Glutamatergic neuron (in vitro differentiated cells): ENCODE measurements at regions not wholly inside any gene's neighbourhood (a gene's known extent, or its start where the extent isn't known, plus 50 kb on each side); places are given as distances from the start of the nearest gene placed in this dataset.

ENCODE experiments used
- DNase-seq: peaks from one replicate; pipeline ENCODE4 v3.0.0; 2022
- H3K27ac Mint-ChIP-seq: one replicate; pipeline ENCODE4 v1.8.0; 2020; ENCODE audit warnings: mild to moderate bottlenecking, mixed read lengths, inconsistent platforms; ENCODE audit not compliant: unreplicated experiment
- H3K27me3 Mint-ChIP-seq: one replicate; pipeline ENCODE4 v1.8.0; 2020; ENCODE audit warnings: mild to moderate bottlenecking, moderate library complexity, mixed read lengths, inconsistent platforms; ENCODE audit not compliant: unreplicated experiment
- H3K36me3 Mint-ChIP-seq: one replicate; pipeline ENCODE4 v1.8.0; 2020; ENCODE audit warnings: mild to moderate bottlenecking, mixed read lengths, inconsistent platforms; ENCODE audit not compliant: unreplicated experiment
- H3K4me1 Mint-ChIP-seq: one replicate; pipeline ENCODE4 v1.8.0; 2020; ENCODE audit warnings: mild to moderate bottlenecking, low read depth, mixed read lengths, inconsistent platforms; ENCODE audit not compliant: unreplicated experiment
- H3K4me3 Mint-ChIP-seq: one replicate; pipeline ENCODE4 v1.8.0; 2020; ENCODE audit warnings: mild to moderate bottlenecking, mixed read lengths, inconsistent platforms; ENCODE audit not compliant: unreplicated experiment
- H3K9me3 Mint-ChIP-seq: one replicate; pipeline ENCODE4 v1.8.0; 2020; ENCODE audit warnings: mild to moderate bottlenecking, moderate library complexity, mixed read lengths, inconsistent platforms; ENCODE audit not compliant: unreplicated experiment
- TF ChIP-seq, protein P1 (sequence below): fragments of 200-600 bp; sonication (generic); IDR thresholded peaks from one replicate; pipeline ENCODE4 v1.5.0; 2021; ENCODE audit not compliant: partially characterized antibody, unreplicated experiment

DNA sequence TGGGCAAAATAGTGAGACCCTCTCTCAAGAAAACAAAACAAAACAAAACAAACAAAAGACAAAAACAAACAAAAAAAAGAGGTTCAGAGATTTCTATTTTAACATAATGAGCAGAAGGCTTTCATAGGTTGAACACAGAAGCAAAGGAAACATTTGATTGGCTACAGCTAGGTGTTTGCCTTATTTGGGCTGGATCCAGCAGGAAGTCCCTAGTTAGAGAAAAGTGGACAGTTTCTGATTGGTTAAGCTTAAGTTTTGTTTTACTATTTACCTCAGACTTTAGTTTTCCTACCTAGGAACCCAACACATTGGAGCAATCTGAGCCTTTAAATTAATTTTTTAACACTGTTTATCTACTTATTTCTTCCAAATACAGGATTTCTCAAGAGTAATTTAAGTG, 566.5 kb upstream of the PCDH15 start:
- TF ChIP-seq, protein P1, sequence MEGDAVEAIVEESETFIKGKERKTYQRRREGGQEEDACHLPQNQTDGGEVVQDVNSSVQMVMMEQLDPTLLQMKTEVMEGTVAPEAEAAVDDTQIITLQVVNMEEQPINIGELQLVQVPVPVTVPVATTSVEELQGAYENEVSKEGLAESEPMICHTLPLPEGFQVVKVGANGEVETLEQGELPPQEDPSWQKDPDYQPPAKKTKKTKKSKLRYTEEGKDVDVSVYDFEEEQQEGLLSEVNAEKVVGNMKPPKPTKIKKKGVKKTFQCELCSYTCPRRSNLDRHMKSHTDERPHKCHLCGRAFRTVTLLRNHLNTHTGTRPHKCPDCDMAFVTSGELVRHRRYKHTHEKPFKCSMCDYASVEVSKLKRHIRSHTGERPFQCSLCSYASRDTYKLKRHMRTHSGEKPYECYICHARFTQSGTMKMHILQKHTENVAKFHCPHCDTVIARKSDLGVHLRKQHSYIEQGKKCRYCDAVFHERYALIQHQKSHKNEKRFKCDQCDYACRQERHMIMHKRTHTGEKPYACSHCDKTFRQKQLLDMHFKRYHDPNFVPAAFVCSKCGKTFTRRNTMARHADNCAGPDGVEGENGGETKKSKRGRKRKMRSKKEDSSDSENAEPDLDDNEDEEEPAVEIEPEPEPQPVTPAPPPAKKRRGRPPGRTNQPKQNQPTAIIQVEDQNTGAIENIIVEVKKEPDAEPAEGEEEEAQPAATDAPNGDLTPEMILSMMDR = no peak
- H3K4me1 Mint-ChIP-seq = peaks cover 1% of the 10 kb centered on the region
- no peak overlapping the region for H3K27ac Mint-ChIP-seq
- H3K4me3 Mint-ChIP-seq = no peak overlapping the region
- DNase-seq = no peak
- no peaks in the 10 kb centered on the region for H3K36me3 Mint-ChIP-seq
- H3K9me3 Mint-ChIP-seq = no peaks in the 10 kb centered on the region
- no peaks in the 10 kb centered on the region for H3K27me3 Mint-ChIP-seq

DNA sequence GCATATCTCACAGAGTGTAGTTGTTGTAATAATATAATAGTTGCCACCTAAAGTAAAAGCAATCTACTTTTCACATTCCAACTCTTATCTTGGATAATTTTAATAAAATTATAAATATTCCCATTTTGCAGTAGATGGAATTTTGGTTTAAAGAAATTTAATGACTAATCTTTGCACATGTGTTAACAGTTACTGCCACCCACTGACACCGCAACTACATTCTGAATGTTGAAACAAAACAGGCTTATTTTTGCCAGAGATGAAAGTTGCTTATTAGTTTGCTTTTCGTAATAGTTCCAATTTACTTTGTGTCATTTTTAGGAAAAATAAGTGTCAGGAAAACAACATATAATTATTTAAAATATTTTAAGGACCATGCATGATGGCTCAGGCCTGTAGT, 557.5 kb upstream of the PCDH15 start:
- no peak overlapping the region for H3K27ac Mint-ChIP-seq

DNA sequence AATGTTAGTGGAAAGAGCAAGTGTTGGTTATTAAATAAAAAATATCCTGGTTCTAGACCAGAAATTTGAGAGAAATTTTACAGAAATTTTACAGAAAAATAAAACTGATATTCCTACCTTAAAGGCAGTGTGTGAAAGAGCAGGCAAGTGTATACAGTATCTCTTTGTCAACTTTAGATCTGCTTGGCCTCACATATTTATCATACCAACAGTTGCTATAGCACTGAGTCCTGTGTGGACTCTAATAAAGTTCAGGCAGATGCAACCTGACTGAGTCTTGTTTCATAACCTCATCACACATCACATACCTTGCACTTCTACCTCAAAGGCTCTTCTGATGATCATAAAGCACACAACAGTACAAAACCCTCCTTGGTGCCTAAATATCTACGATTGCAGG, 552.4 kb upstream of the PCDH15 start:
- no peak for DNase-seq
- Mint-ChIP-seq H3K4me1 (no peaks in the 10 kb centered on the region), H3K4me3 (no peak overlapping the region), H3K36me3 (no peaks in the 10 kb centered on the region), H3K9me3 (peaks cover 2% of the 10 kb centered on the region), H3K27ac (no peak overlapping the region), H3K27me3 (peaks cover 4% of the 10 kb centered on the region)
- TF ChIP-seq, protein P1 = no peak

More for the DNA sequence above, 557.5 kb upstream of the PCDH15 start:
- TF ChIP-seq, protein P1 = no peak
- no peak overlapping the region for H3K4me3 Mint-ChIP-seq
- H3K4me1 Mint-ChIP-seq = no peaks in the 10 kb centered on the region
- peaks cover 2% of the 10 kb centered on the region for H3K9me3 Mint-ChIP-seq
- H3K27me3 Mint-ChIP-seq = peaks cover 4% of the 10 kb centered on the region
- no peaks in the 10 kb centered on the region for H3K36me3 Mint-ChIP-seq
- no peak for DNase-seq

DNA sequence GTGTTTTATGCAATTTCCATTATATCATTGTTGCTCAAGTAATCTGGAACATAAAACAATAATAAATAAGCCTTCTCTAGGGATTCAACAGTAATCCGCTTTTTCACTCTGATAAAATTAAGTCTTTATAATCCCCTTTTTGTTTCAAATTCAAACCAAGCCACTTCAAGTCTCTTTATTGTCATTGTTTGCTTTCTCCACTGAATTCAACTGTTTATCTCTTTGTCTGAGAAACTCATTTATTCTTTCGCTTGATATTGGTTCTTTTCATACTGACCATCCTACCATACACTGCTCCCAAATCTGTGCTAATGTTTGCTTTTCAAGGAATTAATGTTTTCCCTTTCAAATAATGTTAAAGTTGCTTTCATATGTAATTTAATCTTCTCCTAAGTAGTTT, 550.4 kb upstream of the PCDH15 start:
- TF ChIP-seq, protein P1 = no peak
- peaks cover 2% of the 10 kb centered on the region for H3K9me3 Mint-ChIP-seq
- no peaks in the 10 kb centered on the region for H3K4me1 Mint-ChIP-seq
- H3K36me3 Mint-ChIP-seq = no peaks in the 10 kb centered on the region
- H3K27ac Mint-ChIP-seq = no peak overlapping the region
- no peak overlapping the region for H3K4me3 Mint-ChIP-seq
- H3K27me3 Mint-ChIP-seq = peaks cover 4% of the 10 kb centered on the region
- no peak for DNase-seq

DNA sequence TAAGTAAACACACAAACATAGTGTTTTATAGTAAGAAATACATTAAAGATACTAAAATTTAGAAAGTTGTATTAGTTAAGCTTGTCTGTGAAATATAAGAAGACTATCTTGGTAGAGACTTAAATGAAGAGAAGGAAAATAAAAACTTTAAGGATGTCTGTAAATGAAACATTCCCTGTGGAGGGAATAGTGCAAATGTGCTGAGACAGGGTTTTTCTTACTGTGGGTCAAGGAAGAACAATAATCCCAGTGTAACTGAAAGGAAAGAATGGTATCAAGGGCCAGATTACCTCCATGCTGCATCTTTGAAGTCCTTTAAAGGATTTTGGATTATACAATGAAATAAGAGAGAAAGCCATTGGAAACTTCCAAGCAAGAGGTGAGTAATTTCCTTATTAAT, 547.5 kb upstream of the PCDH15 start:
- TF ChIP-seq, protein P1 = no peak
- H3K4me3 Mint-ChIP-seq = no peak overlapping the region
- H3K27me3 Mint-ChIP-seq = no peaks in the 10 kb centered on the region
- H3K4me1 Mint-ChIP-seq = no peaks in the 10 kb centered on the region
- no peak for DNase-seq
- no peak overlapping the region for H3K27ac Mint-ChIP-seq
- no peaks in the 10 kb centered on the region for H3K9me3 Mint-ChIP-seq
- no peaks in the 10 kb centered on the region for H3K36me3 Mint-ChIP-seq
